ENCODE measurements at regions not wholly inside any gene's neighbourhood (a gene's known extent, or its start where the extent isn't known, plus 50 kb on each side); places are given as distances from the start of the nearest gene placed in this dataset.
"Not testable (repeated sequence)": the region's sequence is repeated elsewhere in the genome, so short reads cannot be mapped to it uniquely, and the experiment has no call there.

DNA sequence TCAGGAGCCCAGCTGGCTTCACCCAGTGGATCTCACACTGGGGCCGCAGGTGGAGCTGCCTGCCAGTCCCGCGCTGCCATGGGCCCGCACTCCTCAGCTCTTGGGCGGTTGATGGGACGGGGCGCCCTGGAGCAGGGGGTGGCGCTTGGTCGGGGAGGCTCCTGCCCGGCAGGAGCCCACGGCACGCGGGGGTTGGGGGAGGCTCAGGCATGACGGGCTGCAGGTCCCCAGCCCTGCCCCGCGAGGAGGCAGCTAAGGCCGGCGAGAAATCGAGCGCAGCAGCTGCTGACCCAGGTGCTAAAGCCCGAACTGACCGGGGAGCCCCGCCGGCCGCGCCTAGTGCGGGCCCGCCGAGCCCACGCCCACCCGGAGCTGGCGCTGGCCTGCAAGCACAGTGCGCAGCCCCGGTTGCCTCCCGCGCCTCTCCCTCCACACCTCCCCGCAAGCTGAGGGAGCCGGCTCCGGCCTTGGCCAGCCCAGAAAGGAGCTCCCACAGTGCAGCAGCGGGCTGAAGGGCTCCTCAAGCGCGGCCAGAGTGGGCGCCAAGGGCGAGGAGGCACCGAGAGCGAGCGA is 109.7 kb upstream of the SLC39A10 start:
- DNase-seq (ENCODE audit: low read depth, low spot score); in situ Hi-C loops (cut with HindIII; ENCODE audit: low pct_unique_long_range_greater_than_20kb, low sequenced_read_pairs): not testable (repeated sequence)

DNA sequence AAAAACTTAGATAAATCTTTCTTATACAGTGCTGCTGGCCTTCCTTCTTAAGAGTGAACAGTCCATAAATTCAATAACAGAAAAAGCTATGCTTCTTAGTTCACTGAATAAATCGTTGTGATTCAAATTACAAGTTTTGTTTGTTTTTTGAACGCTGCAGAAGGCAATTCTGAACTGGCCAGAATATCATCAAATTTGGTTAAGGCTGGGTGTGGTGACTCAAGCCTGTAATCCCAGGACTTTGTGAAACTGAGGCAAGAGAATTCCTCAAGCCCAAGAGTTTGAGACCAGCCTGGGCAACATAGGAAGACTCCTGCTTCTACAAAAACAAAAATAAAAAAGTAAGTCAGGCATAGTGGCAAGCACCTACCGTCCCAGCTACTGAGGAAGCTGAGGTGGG is 111.2 kb upstream of the SLC39A10 start:
- DNase-seq (ENCODE audit: low read depth, low spot score) = no peak
- in situ Hi-C loops (cut with HindIII; ENCODE audit: low pct_unique_long_range_greater_than_20kb, low sequenced_read_pairs) = no loop called here

DNA sequence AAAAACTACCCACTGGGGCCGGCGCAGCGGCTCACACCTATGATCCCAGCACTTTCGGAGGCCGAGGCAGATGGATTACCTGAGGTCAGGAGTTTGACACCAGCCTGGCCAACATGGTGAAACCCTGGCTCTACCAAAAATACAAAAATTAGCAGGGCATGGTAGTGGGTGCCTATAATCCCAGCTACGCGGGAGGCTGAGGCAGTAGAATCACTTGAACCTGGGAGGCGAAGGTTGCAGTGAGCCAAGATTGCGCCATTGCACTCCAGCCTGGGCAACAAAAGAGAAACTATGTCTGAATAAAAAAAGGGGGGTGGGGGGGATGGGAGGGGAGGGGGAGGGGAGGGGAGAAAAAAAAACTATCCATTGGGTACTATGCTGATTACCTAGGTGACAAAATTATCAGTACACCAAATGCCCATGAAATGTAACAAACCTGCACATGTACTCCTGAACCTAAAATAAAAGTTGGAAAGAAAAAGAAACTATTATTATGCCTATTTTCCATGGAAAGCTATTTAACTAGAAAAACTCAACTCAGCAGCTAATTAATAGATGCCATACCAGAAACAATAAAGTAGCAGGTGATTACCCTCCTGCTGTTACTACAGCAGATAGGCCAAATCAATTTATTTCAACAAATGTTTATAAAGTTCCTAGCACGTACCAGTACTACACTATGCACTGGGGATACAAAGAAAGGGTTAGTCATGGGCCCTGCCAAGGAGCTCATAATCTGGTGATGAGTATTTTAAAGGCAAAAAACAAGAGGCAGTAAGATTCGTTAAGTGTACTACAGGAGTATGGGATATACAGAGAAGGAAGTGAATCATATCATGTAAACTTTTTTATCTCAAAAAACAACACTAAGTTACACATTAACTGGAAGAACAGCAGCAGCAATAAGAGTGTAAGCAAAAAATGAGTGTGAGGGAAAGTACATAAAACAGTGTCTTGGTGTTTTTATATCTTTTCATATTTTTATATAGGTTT is 112.8 kb upstream of the SLC39A10 start:
- DNase-seq (ENCODE audit: low read depth, low spot score) = no peak
- in situ Hi-C loops (cut with HindIII; ENCODE audit: low pct_unique_long_range_greater_than_20kb, low sequenced_read_pairs) = no loop called here

DNA sequence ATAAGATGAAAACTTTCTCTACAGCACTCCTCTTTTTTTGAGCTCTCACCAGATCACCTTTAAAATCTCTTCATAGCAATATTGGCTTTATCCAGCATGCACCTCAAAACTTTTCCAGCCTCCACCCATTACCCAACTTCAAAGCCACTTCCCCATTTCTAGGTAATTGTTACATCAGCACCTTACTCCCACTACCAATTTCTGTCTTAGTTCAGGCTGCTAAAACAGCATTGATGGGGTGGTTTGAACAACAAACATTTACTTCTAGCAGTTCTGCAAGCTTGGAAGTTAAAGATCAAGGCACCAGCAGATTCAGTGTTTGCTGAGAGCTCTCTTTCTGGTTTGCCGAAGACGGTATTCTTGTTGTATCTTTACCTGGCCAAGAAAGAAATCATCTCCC is 114.0 kb upstream of the SLC39A10 start:
- in situ Hi-C loops (cut with HindIII; ENCODE audit: low pct_unique_long_range_greater_than_20kb, low sequenced_read_pairs) = no loop called here
- DNase-seq (ENCODE audit: low read depth, low spot score) = no peak

DNA sequence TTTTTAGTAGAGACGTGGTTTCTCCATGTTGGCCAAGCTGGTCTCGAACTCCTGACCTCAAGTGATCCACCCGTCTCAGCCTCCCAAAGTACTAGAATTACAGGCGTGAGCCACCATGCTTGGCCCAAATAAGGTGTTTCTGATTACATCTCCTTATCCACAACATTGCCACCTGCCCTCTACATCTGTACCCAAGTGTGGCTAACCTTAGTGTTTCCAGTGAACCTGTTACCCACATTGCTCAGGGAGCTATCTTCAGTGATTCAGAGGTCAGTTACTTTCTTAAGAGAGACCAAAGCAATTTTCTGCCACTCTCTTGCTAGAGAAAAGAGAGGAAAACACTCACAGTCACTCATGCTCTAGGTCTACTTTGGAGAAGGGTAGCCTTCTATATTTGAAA is 115.0 kb upstream of the SLC39A10 start:
- in situ Hi-C loops (cut with HindIII; ENCODE audit: low pct_unique_long_range_greater_than_20kb, low sequenced_read_pairs) = no loop called here
- no peak for DNase-seq (ENCODE audit: low read depth, low spot score)

DNA sequence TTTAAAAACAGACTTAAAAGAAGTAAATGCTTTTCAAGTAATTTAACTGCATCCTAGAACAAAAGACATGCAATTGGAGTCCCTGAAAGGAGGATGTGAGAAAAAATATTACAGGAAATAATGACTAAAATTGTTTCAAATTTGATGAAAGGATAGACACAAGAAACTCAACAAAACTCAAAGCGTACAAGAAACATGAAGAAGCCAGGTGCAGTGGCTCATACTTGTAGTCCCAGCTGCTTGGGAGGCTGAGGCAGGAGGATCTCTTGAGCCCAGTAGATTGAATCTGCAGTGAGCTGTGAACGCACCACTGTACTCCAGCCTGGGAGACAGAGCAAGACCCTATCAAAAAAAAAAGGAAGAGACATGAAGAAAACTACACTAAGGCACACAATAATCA is 118.1 kb upstream of the SLC39A10 start:
- DNase-seq (ENCODE audit: low read depth, low spot score) = no peak
- in situ Hi-C loops (cut with HindIII; ENCODE audit: low pct_unique_long_range_greater_than_20kb, low sequenced_read_pairs) = no loop called here

GRCh38 chr2:195537811-195538210 is 119.2 kb upstream of the SLC39A10 start:
- no peak for DNase-seq (ENCODE audit: low read depth, low spot score)
- in situ Hi-C loops (cut with HindIII; ENCODE audit: low pct_unique_long_range_greater_than_20kb, low sequenced_read_pairs) = no loop called here

GRCh38 chr2:195536906-195537305 is 120.1 kb upstream of the SLC39A10 start:
- in situ Hi-C loops (cut with HindIII; ENCODE audit: low pct_unique_long_range_greater_than_20kb, low sequenced_read_pairs) = no loop called here
- DNase-seq (ENCODE audit: low read depth, low spot score) = no peak

- in situ Hi-C loops (cut with HindIII; ENCODE audit: low pct_unique_long_range_greater_than_20kb, low sequenced_read_pairs) = no loop called here
- no peak for DNase-seq (ENCODE audit: low read depth, low spot score)
These were observed 121.0 kb upstream of the SLC39A10 start for GRCh38 chr2:195535911-195536522.

DNA sequence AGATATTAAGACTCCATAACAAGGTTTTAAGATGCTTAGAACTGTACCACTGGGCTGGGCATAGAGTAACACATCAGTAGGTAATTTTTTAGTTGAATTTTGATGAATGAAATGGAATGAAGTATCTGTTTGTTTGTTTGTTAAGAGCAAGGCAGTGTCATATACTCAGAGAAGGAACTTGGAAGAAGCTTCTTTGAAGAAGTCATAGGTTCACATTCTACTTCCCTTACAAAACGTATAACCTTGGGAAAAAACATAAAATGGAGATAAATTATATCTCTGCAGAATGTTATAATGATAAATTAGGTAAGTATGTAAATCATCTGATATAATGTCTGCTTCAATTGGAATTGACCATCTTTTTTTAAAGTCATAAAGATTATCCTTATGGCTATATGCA is 122.1 kb upstream of the SLC39A10 start:
- in situ Hi-C loops (cut with HindIII; ENCODE audit: low pct_unique_long_range_greater_than_20kb, low sequenced_read_pairs) = no loop called here
- no peak for DNase-seq (ENCODE audit: low read depth, low spot score)

- DNase-seq (ENCODE audit: low read depth, low spot score) = no peak
- in situ Hi-C loops (cut with HindIII; ENCODE audit: low pct_unique_long_range_greater_than_20kb, low sequenced_read_pairs) = no loop called here
These were observed 123.0 kb upstream of the SLC39A10 start for GRCh38 chr2:195533771-195534642.

DNA sequence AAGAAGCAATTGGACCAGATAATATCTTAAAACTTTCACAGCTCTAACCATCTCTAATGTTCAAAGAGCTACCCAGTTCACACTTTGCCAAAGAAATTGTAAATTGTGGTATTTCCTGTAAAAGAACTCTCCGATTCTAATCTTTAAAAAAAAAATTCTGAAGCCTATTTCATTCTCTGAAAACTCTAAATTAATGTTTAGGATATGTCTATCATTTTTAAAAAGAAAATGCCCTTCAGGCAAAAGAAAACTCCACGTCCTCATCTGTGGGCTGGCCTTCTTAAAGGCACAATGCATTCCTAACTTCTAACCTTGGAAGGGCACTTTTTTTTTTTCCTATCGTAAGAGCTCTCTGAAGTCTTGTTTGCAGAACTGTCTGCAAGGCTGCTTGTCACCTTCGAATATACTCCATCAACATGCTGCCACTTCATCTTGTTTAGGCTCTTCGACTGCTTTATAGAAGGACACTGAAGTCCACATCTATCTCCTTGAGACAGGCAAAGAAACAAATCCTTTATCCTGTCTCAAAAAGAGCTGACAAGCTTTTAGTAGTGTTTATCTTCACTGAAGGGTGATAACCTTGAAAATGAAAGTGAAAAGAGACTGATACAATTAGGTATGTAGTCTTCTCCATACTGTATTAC is 124.3 kb upstream of the SLC39A10 start:
- DNase-seq (ENCODE audit: low read depth, low spot score) = no peak
- in situ Hi-C loops (cut with HindIII; ENCODE audit: low pct_unique_long_range_greater_than_20kb, low sequenced_read_pairs) = no loop called here

- in situ Hi-C loops (cut with HindIII; ENCODE audit: low pct_unique_long_range_greater_than_20kb, low sequenced_read_pairs) = no loop called here
- no peak for DNase-seq (ENCODE audit: low read depth, low spot score)
These were observed 124.8 kb upstream of the SLC39A10 start for GRCh38 chr2:195532255-195532627.

GRCh38 chr2:195531754-195532153 is 125.3 kb upstream of the SLC39A10 start:
- in situ Hi-C loops (cut with HindIII; ENCODE audit: low pct_unique_long_range_greater_than_20kb, low sequenced_read_pairs) = no loop called here
- DNase-seq (ENCODE audit: low read depth, low spot score) = no peak

GRCh38 chr2:195523242-195523641 is 133.8 kb upstream of the SLC39A10 start:
- in situ Hi-C loops (cut with HindIII; ENCODE audit: low pct_unique_long_range_greater_than_20kb, low sequenced_read_pairs); DNase-seq (ENCODE audit: low read depth, low spot score): not testable (repeated sequence)

- no peak for DNase-seq (ENCODE audit: low read depth, low spot score)
- in situ Hi-C loops (cut with HindIII; ENCODE audit: low pct_unique_long_range_greater_than_20kb, low sequenced_read_pairs) = no loop called here
These were observed 135.4 kb upstream of the SLC39A10 start for GRCh38 chr2:195521589-195521988.

DNA sequence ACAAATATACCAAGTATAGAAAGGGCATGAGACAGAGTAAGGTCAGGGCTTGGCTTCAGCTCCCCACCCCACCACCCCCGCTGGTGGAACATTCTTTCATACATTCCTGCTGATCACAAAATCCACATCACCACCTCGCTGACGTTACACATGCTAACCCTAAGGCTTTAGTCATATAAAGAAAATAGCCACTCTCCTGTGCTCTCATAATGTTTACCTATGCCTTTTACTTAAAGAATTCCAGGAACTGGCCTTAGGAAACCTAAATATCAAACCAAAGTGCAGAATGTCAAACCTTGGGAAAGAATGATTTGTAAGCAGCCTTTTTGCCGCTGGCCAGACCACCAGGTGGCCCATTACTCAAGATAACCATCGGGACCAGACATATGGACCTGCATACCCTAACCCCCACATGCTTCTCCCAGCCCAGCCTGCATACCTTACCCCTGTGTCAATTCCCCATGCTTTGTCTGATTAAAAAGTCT is 136.3 kb upstream of the SLC39A10 start:
- DNase-seq (ENCODE audit: low read depth, low spot score) = no peak
- in situ Hi-C loops (cut with HindIII; ENCODE audit: low pct_unique_long_range_greater_than_20kb, low sequenced_read_pairs) = no loop called here
